ENCODE measurements at regions not wholly inside any gene's neighbourhood (a gene's known extent, or its start where the extent isn't known, plus 50 kb on each side); places are given as distances from the start of the nearest gene placed in this dataset.

DNA sequence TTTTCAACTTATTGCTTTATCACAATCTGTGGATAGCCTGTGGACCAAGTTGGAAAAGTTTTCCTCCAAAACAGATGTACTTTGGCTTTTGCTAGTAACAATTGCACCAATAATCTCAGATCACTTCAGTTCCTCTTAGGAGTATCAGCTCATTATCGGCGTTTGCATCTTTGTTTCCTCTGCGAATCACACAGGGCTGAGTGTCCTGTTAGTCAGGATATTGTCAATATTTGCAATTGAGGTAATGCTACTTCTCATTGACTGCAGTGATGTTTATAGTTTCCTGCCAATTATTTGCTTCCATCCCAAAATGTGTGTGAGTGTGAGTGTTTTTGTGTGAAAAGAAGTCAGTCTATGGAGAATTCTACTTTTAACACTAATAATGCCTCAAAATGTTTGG, 545.0 kb downstream of the SI start:
- no peak overlapping the region for H3K4me3 ChIP-seq (ENCODE audit: low read length)
- TF ChIP-seq CTCF (conservative IDR thresholded peaks at IDR 0.05): no peak
- WGBS, 2 experiments (ENCODE audit: insufficient coverage in 1 of 2, insufficient read length in 1 of 2): 77 to 84% methylated on average over 3 of the region's 3 CpGs
- no peaks in the 10 kb centered on the region for H3K4me1 ChIP-seq (ENCODE audit: control insufficient read depth, insufficient read depth, low read length)
- Mint-ChIP-seq H3K27ac (no peak overlapping the region), H3K36me3 (ENCODE audit: low read depth) (no peaks in the 10 kb centered on the region), H3K27me3 (ENCODE audit: insufficient read depth) (no peaks in the 10 kb centered on the region), H3K4me1 (peaks cover 4% of the 10 kb centered on the region), H3K4me3 (no peak overlapping the region), H3K9me3 (no peaks in the 10 kb centered on the region)
- H3K9me3 ChIP-seq (ENCODE audit: control insufficient read depth, low read length): no peaks in the 10 kb centered on the region
- H3K27me3 ChIP-seq (ENCODE audit: control insufficient read depth, insufficient read depth, low read length, poor library complexity, severe bottlenecking): no peaks in the 10 kb centered on the region
- no peak for DNase-seq
- H3K9ac ChIP-seq (ENCODE audit: extremely low read depth, low read length, poor library complexity, severe bottlenecking): no peak overlapping the region
- no peaks in the 10 kb centered on the region for H3K36me3 ChIP-seq (ENCODE audit: control insufficient read depth, insufficient read depth, low read length)
- no peak overlapping the region for H3K27ac ChIP-seq (ENCODE audit: low read depth, low read length)

DNA sequence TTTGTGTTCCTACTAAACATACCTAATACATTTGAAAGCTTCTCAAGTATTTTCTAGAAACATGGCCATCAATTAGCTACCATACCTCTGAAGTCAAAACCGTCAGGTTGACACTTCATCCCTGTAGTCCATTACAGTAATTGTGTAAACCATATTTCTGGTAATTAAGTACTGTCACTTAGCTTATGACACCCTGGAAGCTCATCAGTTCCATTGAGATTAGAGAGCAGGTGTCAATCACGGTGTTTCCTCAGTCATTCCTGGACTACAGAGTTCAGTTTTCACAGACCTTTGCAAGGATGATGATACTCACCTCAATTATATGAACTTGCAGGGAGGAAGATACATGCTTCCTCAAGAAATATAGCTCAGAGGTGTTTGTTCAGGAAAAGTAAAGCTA, 552.0 kb downstream of the SI start:
- Mint-ChIP-seq H3K9me3 (peaks cover 9% of the 10 kb centered on the region), H3K4me3 (no peak overlapping the region), H3K27ac (no peak overlapping the region), H3K4me1 (no peaks in the 10 kb centered on the region), H3K36me3 (ENCODE audit: low read depth) (no peaks in the 10 kb centered on the region), H3K27me3 (ENCODE audit: insufficient read depth) (no peaks in the 10 kb centered on the region)
- Histone ChIP-seq H3K36me3 (ENCODE audit: control insufficient read depth, insufficient read depth, low read length) (no peaks in the 10 kb centered on the region), H3K27ac (ENCODE audit: low read depth, low read length) (no peak overlapping the region), H3K9me3 (ENCODE audit: control insufficient read depth, low read length) (peaks cover 8% of the 10 kb centered on the region), H3K4me3 (ENCODE audit: low read length) (no peak overlapping the region), H3K9ac (ENCODE audit: extremely low read depth, low read length, poor library complexity, severe bottlenecking) (no peak overlapping the region), H3K4me1 (ENCODE audit: control insufficient read depth, insufficient read depth, low read length) (no peaks in the 10 kb centered on the region), H3K27me3 (ENCODE audit: control insufficient read depth, insufficient read depth, low read length, poor library complexity, severe bottlenecking) (no peaks in the 10 kb centered on the region)
- TF ChIP-seq CTCF (conservative IDR thresholded peaks at IDR 0.05): no peak
- no peak for DNase-seq
- WGBS, 2 experiments (ENCODE audit: insufficient coverage in 1 of 2, insufficient read length in 1 of 2): 86 to 100% methylated on average over 1 to 2 of the region's 2 CpGs

- Mint-ChIP-seq H3K4me1 (no peaks in the 10 kb centered on the region), H3K27ac (no peak overlapping the region), H3K27me3 (ENCODE audit: insufficient read depth) (no peaks in the 10 kb centered on the region), H3K36me3 (ENCODE audit: low read depth) (no peaks in the 10 kb centered on the region), H3K4me3 (no peak overlapping the region), H3K9me3 (peaks cover 9% of the 10 kb centered on the region)
- no peaks in the 10 kb centered on the region for H3K36me3 ChIP-seq (ENCODE audit: control insufficient read depth, insufficient read depth, low read length)
- no peak overlapping the region for H3K9ac ChIP-seq (ENCODE audit: extremely low read depth, low read length, poor library complexity, severe bottlenecking)
- peaks cover 9% of the 10 kb centered on the region for H3K9me3 ChIP-seq (ENCODE audit: control insufficient read depth, low read length)
- TF ChIP-seq CTCF (conservative IDR thresholded peaks at IDR 0.05): no peak
- H3K4me3 ChIP-seq (ENCODE audit: low read length): no peak overlapping the region
- H3K4me1 ChIP-seq (ENCODE audit: control insufficient read depth, insufficient read depth, low read length): no peaks in the 10 kb centered on the region
- DNase-seq: no peak
- no peak overlapping the region for H3K27ac ChIP-seq (ENCODE audit: low read depth, low read length)
- no peaks in the 10 kb centered on the region for H3K27me3 ChIP-seq (ENCODE audit: control insufficient read depth, insufficient read depth, low read length, poor library complexity, severe bottlenecking)
Observed at GRCh38 chr3:164524201-164524600, 554.1 kb downstream of the SI start.
